ENCODE measurements at regions not wholly inside any gene's neighbourhood (a gene's known extent, or its start where the extent isn't known, plus 50 kb on each side); places are given as distances from the start of the nearest gene placed in this dataset.
"Not testable (repeated sequence)": the region's sequence is repeated elsewhere in the genome, so short reads cannot be mapped to it uniquely, and the experiment has no call there.

- TF ChIP-seq NFATC3 (IDR thresholded peaks at IDR 0.05); E2F1 (CRISPR knock-in tag; IDR thresholded peaks at IDR 0.05); USF2 (CRISPR knock-in tag; IDR thresholded peaks at IDR 0.05); TRIM28 (IDR thresholded peaks at IDR 0.05); MAX (CRISPR knock-in tag; IDR thresholded peaks at IDR 0.05); REST (IDR thresholded peaks at IDR 0.05; ENCODE audit: borderline replicate concordance); REST (CRISPR knock-in tag; IDR thresholded peaks at IDR 0.05; ENCODE audit: low read depth); ZBTB26 (CRISPR knock-in tag; IDR thresholded peaks at IDR 0.05); PHB2 (IDR thresholded peaks at IDR 0.05; ENCODE audit: low read depth); FOXP1 (CRISPR knock-in tag; IDR thresholded peaks at IDR 0.05); CREB1 (IDR thresholded peaks at IDR 0.05); CREB1 (CRISPR knock-in tag; IDR thresholded peaks at IDR 0.05): not testable (repeated sequence)
Measured at GRCh38 chr17:16856846-16857245, 115.1 kb downstream of the TNFRSF13B start.

Measured in K562 (cell line).